GM13976 (cell line): ENCODE measurements at regions not wholly inside any gene's neighbourhood (a gene's known extent, or its start where the extent isn't known, plus 50 kb on each side); places are given as distances from the start of the nearest gene placed in this dataset.

Experiments
- DNase-seq: peaks from one replicate; pipeline ENCODE4 v3.0.0; 2012; ENCODE audit warnings: low spot score
- CTCF ChIP-seq: IDR thresholded peaks from 2 replicates; pipeline ENCODE4 v1.5.1; 2012; ENCODE audit warnings: borderline replicate concordance, mild to moderate bottlenecking; ENCODE audit not compliant: insufficient read depth; ENCODE audit errors: extremely low read depth, missing control alignments, control extremely low read depth
- in situ Hi-C: fragments of 300-500 bp; cut with MboI; formaldehyde crosslinking; loops from one replicate; pipeline ENCODE4 v1.12.0; 2022; ENCODE audit warnings: low sequenced_read_pairs, mixed read lengths, inconsistent platforms; ENCODE audit not compliant: unreplicated experiment

GRCh38 chr19:27729332-27729731, 1483.6 kb downstream of the UQCRFS1 start:
- TF ChIP-seq CTCF, result no peak
- in situ Hi-C loops, result no loop called here
- DNase-seq, result no peak

GRCh38 chr19:27722625-27723024, 1490.3 kb downstream of the UQCRFS1 start:
- DNase-seq, result no peak
- no peak for TF ChIP-seq CTCF
- in situ Hi-C loops, result no loop called here

- TF ChIP-seq CTCF, result no peak
- in situ Hi-C loops, result no loop called here
- DNase-seq, result no peak
Observed at GRCh38 chr19:27720155-27720554, 1492.8 kb downstream of the UQCRFS1 start.

GRCh38 chr19:27719034-27719433, 1493.9 kb downstream of the UQCRFS1 start:
- in situ Hi-C loops, result no loop called here
- DNase-seq, result no peak
- no peak for TF ChIP-seq CTCF

- in situ Hi-C loops, result no loop called here
- DNase-seq, result no peak
- TF ChIP-seq CTCF, result no peak
Observed at GRCh38 chr19:27718234-27718633, 1494.7 kb downstream of the UQCRFS1 start.

- DNase-seq, result no peak
- TF ChIP-seq CTCF, result no peak
- in situ Hi-C loops, result no loop called here
Observed at GRCh38 chr19:27717825-27718224, 1495.1 kb downstream of the UQCRFS1 start.

- TF ChIP-seq CTCF, result no peak
- no peak for DNase-seq
- in situ Hi-C loops, result no loop called here
Observed at GRCh38 chr19:27716922-27717321, 1496.0 kb downstream of the UQCRFS1 start.
